KOPT-K1 (cell line): ENCODE measurements at regions not wholly inside any gene's neighbourhood (a gene's known extent, or its start where the extent isn't known, plus 50 kb on each side); places are given as distances from the start of the nearest gene placed in this dataset.

ENCODE experiments used
- H3K27ac ChIP-seq: fragments of 200-600 bp; sonication (generic); 2 replicates; pipeline ENCODE4 v1.5.1; 2016; ENCODE audit warnings: antibody characterized with exemption, mild to moderate bottlenecking, low read depth, low read length; ENCODE audit not compliant: poor library complexity, severe bottlenecking
- H3K36me3 ChIP-seq: fragments of 200-600 bp; sonication (generic); 2 replicates; pipeline ENCODE4 v1.5.1; 2017; ENCODE audit warnings: antibody characterized with exemption, mild to moderate bottlenecking, low read length, moderate library complexity; ENCODE audit not compliant: insufficient read depth
- H3K9me3 ChIP-seq: fragments of 200-600 bp; sonication (generic); 2 replicates; pipeline ENCODE4 v1.5.1; 2017; ENCODE audit warnings: antibody characterized with exemption, low read length, mild to moderate bottlenecking; ENCODE audit not compliant: insufficient read depth, poor library complexity, severe bottlenecking

GRCh38 chr10:20955355-20955893 is 58.3 kb upstream of the NEBL start:
- no peaks in the 10 kb centered on the region for H3K36me3 ChIP-seq
- H3K27ac ChIP-seq = no peak overlapping the region
- no peaks in the 10 kb centered on the region for H3K9me3 ChIP-seq

- no peak overlapping the region for H3K27ac ChIP-seq
- no peaks in the 10 kb centered on the region for H3K36me3 ChIP-seq
- H3K9me3 ChIP-seq = no peaks in the 10 kb centered on the region
Measured at GRCh38 chr10:20954519-20954918, 57.4 kb upstream of the NEBL start.

- Histone ChIP-seq H3K9me3 (no peaks in the 10 kb centered on the region), H3K36me3 (no peaks in the 10 kb centered on the region), H3K27ac (no peak overlapping the region)
Measured at GRCh38 chr10:20953120-20953519, 56.0 kb upstream of the NEBL start.

- no peaks in the 10 kb centered on the region for H3K9me3 ChIP-seq
- H3K36me3 ChIP-seq = no peaks in the 10 kb centered on the region
- no peak overlapping the region for H3K27ac ChIP-seq
Measured at GRCh38 chr10:20949967-20950366, 52.9 kb upstream of the NEBL start.

GRCh38 chr10:20948686-20949327 is 51.7 kb upstream of the NEBL start:
- Histone ChIP-seq H3K9me3 (no peaks in the 10 kb centered on the region), H3K27ac (no peak overlapping the region), H3K36me3 (no peaks in the 10 kb centered on the region)
